ENCODE measurements at regions not wholly inside any gene's neighbourhood (a gene's known extent, or its start where the extent isn't known, plus 50 kb on each side); places are given as distances from the start of the nearest gene placed in this dataset.

GRCh38 chr12:98358144-98358543, 157.2 kb upstream of the TMPO start:
- Mint-ChIP-seq H3K27ac (no peak overlapping the region), H3K4me3 (no peak overlapping the region), H3K9me3 (no peaks in the 10 kb centered on the region), H3K4me1 (no peaks in the 10 kb centered on the region), H3K36me3 (no peaks in the 10 kb centered on the region), H3K27me3 (peaks cover 6% of the 10 kb centered on the region)

- no peaks in the 10 kb centered on the region for H3K9me3 Mint-ChIP-seq
- H3K36me3 Mint-ChIP-seq: no peaks in the 10 kb centered on the region
- no peak overlapping the region for H3K4me3 Mint-ChIP-seq
- H3K27ac Mint-ChIP-seq: no peak overlapping the region
- H3K4me1 Mint-ChIP-seq: no peaks in the 10 kb centered on the region
- H3K27me3 Mint-ChIP-seq: peaks cover 12% of the 10 kb centered on the region
These were observed 155.5 kb upstream of the TMPO start for GRCh38 chr12:98359856-98360255.

- Mint-ChIP-seq H3K27me3 (peaks cover 12% of the 10 kb centered on the region), H3K9me3 (no peaks in the 10 kb centered on the region), H3K36me3 (no peaks in the 10 kb centered on the region)
These were observed 155.0 kb upstream of the TMPO start for GRCh38 chr12:98360401-98360800.

GRCh38 chr12:98369581-98369980, 145.8 kb upstream of the TMPO start:
- Mint-ChIP-seq H3K27me3 (peaks cover 40% of the 10 kb centered on the region), H3K4me3 (no peak overlapping the region), H3K9me3 (no peaks in the 10 kb centered on the region), H3K27ac (no peak overlapping the region), H3K4me1 (peaks cover 5% of the 10 kb centered on the region), H3K36me3 (no peaks in the 10 kb centered on the region)

More at GRCh38 chr12:98360401-98360800, 155.0 kb upstream of the TMPO start:
- no peak overlapping the region for H3K27ac Mint-ChIP-seq
- H3K4me1 Mint-ChIP-seq: no peaks in the 10 kb centered on the region
- no peak overlapping the region for H3K4me3 Mint-ChIP-seq

GRCh38 chr12:98370976-98371375, 144.4 kb upstream of the TMPO start:
- H3K4me3 Mint-ChIP-seq: no peak overlapping the region
- no peaks in the 10 kb centered on the region for H3K36me3 Mint-ChIP-seq
- H3K27ac Mint-ChIP-seq: no peak overlapping the region
- H3K27me3 Mint-ChIP-seq: peaks cover 38% of the 10 kb centered on the region
- peaks cover 5% of the 10 kb centered on the region for H3K4me1 Mint-ChIP-seq
- H3K9me3 Mint-ChIP-seq: no peaks in the 10 kb centered on the region

GRCh38 chr12:98371419-98371818, 144.0 kb upstream of the TMPO start:
- Mint-ChIP-seq H3K4me3 (no peak overlapping the region), H3K36me3 (no peaks in the 10 kb centered on the region), H3K27ac (no peak overlapping the region), H3K27me3 (peaks cover 38% of the 10 kb centered on the region), H3K4me1 (peaks cover 5% of the 10 kb centered on the region), H3K9me3 (no peaks in the 10 kb centered on the region)

- H3K36me3 Mint-ChIP-seq: no peaks in the 10 kb centered on the region
- H3K27me3 Mint-ChIP-seq: peaks cover 42% of the 10 kb centered on the region
- peaks cover 5% of the 10 kb centered on the region for H3K4me1 Mint-ChIP-seq
- H3K27ac Mint-ChIP-seq: no peak overlapping the region
- H3K4me3 Mint-ChIP-seq: no peak overlapping the region
- H3K9me3 Mint-ChIP-seq: no peaks in the 10 kb centered on the region
These were observed 142.9 kb upstream of the TMPO start for GRCh38 chr12:98372340-98373024.

GRCh38 chr12:98373025-98373554, 142.3 kb upstream of the TMPO start:
- Mint-ChIP-seq H3K9me3 (no peaks in the 10 kb centered on the region), H3K4me3 (no peak overlapping the region), H3K36me3 (no peaks in the 10 kb centered on the region), H3K4me1 (peaks cover 5% of the 10 kb centered on the region), H3K27ac (no peak overlapping the region), H3K27me3 (peaks cover 38% of the 10 kb centered on the region)

- no peaks in the 10 kb centered on the region for H3K36me3 Mint-ChIP-seq
- H3K27ac Mint-ChIP-seq: no peak overlapping the region
- no peak overlapping the region for H3K4me3 Mint-ChIP-seq
- H3K9me3 Mint-ChIP-seq: no peaks in the 10 kb centered on the region
- peaks cover 33% of the 10 kb centered on the region for H3K27me3 Mint-ChIP-seq
- peaks cover 5% of the 10 kb centered on the region for H3K4me1 Mint-ChIP-seq
These were observed 141.4 kb upstream of the TMPO start for GRCh38 chr12:98374007-98374406.

GRCh38 chr12:98379106-98379505, 136.3 kb upstream of the TMPO start:
- Mint-ChIP-seq H3K27ac (no peak overlapping the region), H3K4me3 (no peak overlapping the region), H3K36me3 (no peaks in the 10 kb centered on the region), H3K27me3 (peaks cover 13% of the 10 kb centered on the region), H3K9me3 (no peaks in the 10 kb centered on the region), H3K4me1 (no peaks in the 10 kb centered on the region)

- Mint-ChIP-seq H3K27ac (no peak overlapping the region), H3K27me3 (peaks cover 7% of the 10 kb centered on the region), H3K9me3 (no peaks in the 10 kb centered on the region), H3K4me3 (no peak overlapping the region), H3K4me1 (no peaks in the 10 kb centered on the region), H3K36me3 (no peaks in the 10 kb centered on the region)
These were observed 129.7 kb upstream of the TMPO start for GRCh38 chr12:98385641-98386040.

- Mint-ChIP-seq H3K36me3 (no peaks in the 10 kb centered on the region), H3K4me3 (no peak overlapping the region), H3K9me3 (no peaks in the 10 kb centered on the region), H3K27ac (no peak overlapping the region), H3K4me1 (no peaks in the 10 kb centered on the region), H3K27me3 (peaks cover 8% of the 10 kb centered on the region)
These were observed 127.9 kb upstream of the TMPO start for GRCh38 chr12:98387444-98387843.

GRCh38 chr12:98388126-98388525, 127.3 kb upstream of the TMPO start:
- H3K27ac Mint-ChIP-seq: no peak overlapping the region
- no peaks in the 10 kb centered on the region for H3K9me3 Mint-ChIP-seq
- H3K4me3 Mint-ChIP-seq: no peak overlapping the region
- H3K36me3 Mint-ChIP-seq: no peaks in the 10 kb centered on the region
- peaks cover 8% of the 10 kb centered on the region for H3K27me3 Mint-ChIP-seq
- no peaks in the 10 kb centered on the region for H3K4me1 Mint-ChIP-seq

GRCh38 chr12:98389593-98389992, 125.8 kb upstream of the TMPO start:
- H3K27me3 Mint-ChIP-seq: peaks cover 6% of the 10 kb centered on the region
- no peaks in the 10 kb centered on the region for H3K4me1 Mint-ChIP-seq
- H3K9me3 Mint-ChIP-seq: no peaks in the 10 kb centered on the region
- H3K27ac Mint-ChIP-seq: no peak overlapping the region
- no peak overlapping the region for H3K4me3 Mint-ChIP-seq
- H3K36me3 Mint-ChIP-seq: no peaks in the 10 kb centered on the region

GRCh38 chr12:98397323-98398105, 117.9 kb upstream of the TMPO start:
- Mint-ChIP-seq H3K4me1 (peaks cover 29% of the 10 kb centered on the region), H3K27ac (peak overlapping the region; percentile 63), H3K4me3 (peak overlapping the region; percentile 87), H3K27me3 (no peaks in the 10 kb centered on the region), H3K36me3 (no peaks in the 10 kb centered on the region), H3K9me3 (no peaks in the 10 kb centered on the region)

GRCh38 chr12:98399532-98399931, 115.9 kb upstream of the TMPO start:
- H3K36me3 Mint-ChIP-seq: no peaks in the 10 kb centered on the region
- H3K27ac Mint-ChIP-seq: peak overlapping the region; percentile 52
- peak overlapping the region; percentile 43 for H3K4me3 Mint-ChIP-seq
- H3K9me3 Mint-ChIP-seq: no peaks in the 10 kb centered on the region
- H3K27me3 Mint-ChIP-seq: no peaks in the 10 kb centered on the region
- peaks cover 36% of the 10 kb centered on the region for H3K4me1 Mint-ChIP-seq

All from activated naive CD4-positive, alpha-beta T cell treated with anti-CD3 and anti-CD28 coated beads, Interleukin-2, amount 50 U/mL, for 24 hours (primary cell).